Ovary (tissue), 1 donor: ENCODE measurements at regions not wholly inside any gene's neighbourhood (a gene's known extent, or its start where the extent isn't known, plus 50 kb on each side); places are given as distances from the start of the nearest gene placed in this dataset.

ENCODE experiments used
- EP300 ChIP-seq: sonication (generic); formaldehyde crosslinking; IDR thresholded peaks from one replicate; pipeline ENCODE4 v1.6.1; 2017; ENCODE audit warnings: antibody characterized with exemption
- POLR2A ChIP-seq: fragments of 450-650 bp; IDR thresholded peaks from one replicate; pipeline ENCODE4 v1.6.1; 2017; ENCODE audit warnings: antibody characterized with exemption, mild to moderate bottlenecking, moderate library complexity

DNA sequence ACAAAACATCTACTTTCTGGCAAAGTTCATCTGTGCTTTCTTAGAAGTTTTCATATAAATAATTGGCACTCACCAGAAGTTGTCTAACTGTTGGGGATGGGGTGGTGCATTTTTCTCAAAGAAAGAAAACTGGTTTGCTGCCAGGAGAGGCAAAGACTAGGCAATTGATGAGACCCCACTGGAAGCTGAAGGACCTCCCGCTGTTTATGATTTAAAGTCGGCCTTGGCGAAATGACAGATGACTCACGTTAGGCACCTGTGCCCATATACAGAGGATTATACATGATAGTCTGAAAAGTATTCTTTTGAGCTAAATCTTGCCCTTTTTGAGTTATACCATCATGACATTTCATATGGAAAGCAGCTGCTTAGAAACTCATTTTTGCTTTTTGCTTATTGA, 193.0 kb upstream of the ZFHX3 start:
- no peak for TF ChIP-seq EP300
- TF ChIP-seq POLR2A = no peak
